Activated CD8-positive, alpha-beta memory T cell treated with anti-CD3 and anti-CD28 coated beads for 36 hours (primary cell): ENCODE measurements at regions not wholly inside any gene's neighbourhood (a gene's known extent, or its start where the extent isn't known, plus 50 kb on each side); places are given as distances from the start of the nearest gene placed in this dataset.

Source experiments
- CTCF ChIA-PET: fragments of 350-600 bp; sonication (Branson Sonifier 250); formaldehyde crosslinking; loops from one replicate; lab custom pipeline; 2021; ENCODE audit warnings: antibody characterized with exemption; lab: Charles Lee
- POLR2A ChIA-PET: fragments of 350-600 bp; sonication (Branson Sonifier 250); formaldehyde crosslinking; loops from one replicate; lab custom pipeline; 2021; ENCODE audit warnings: antibody characterized with exemption; lab: Charles Lee

GRCh38 chr11:107172996-107173395 lies 154.7 kb upstream of the GUCY1A2 start:
- ChIA-PET POLR2A (no interaction called here), CTCF (no interaction called here)

- POLR2A ChIA-PET = no interaction called here
Observed at GRCh38 chr11:107157809-107158187, 139.5 kb upstream of the GUCY1A2 start.

GRCh38 chr11:107157146-107157808 lies 139.0 kb upstream of the GUCY1A2 start:
- POLR2A ChIA-PET = no interaction called here
- CTCF ChIA-PET = no interaction called here

More at GRCh38 chr11:107157809-107158187, 139.5 kb upstream of the GUCY1A2 start:
- CTCF ChIA-PET = no interaction called here

GRCh38 chr11:107151579-107151978 lies 133.3 kb upstream of the GUCY1A2 start:
- ChIA-PET CTCF (no interaction called here), POLR2A (no interaction called here)

- CTCF ChIA-PET = no interaction called here
- POLR2A ChIA-PET = no interaction called here
Observed at GRCh38 chr11:107151158-107151557, 132.9 kb upstream of the GUCY1A2 start.

GRCh38 chr11:107140983-107141382 lies 122.7 kb upstream of the GUCY1A2 start:
- POLR2A ChIA-PET = no interaction called here
- CTCF ChIA-PET = no interaction called here

- ChIA-PET CTCF (no interaction called here), POLR2A (no interaction called here)
Observed at GRCh38 chr11:107139396-107139795, 121.1 kb upstream of the GUCY1A2 start.

- POLR2A ChIA-PET = no interaction called here
- CTCF ChIA-PET = no interaction called here
Observed at GRCh38 chr11:107136892-107137291, 118.6 kb upstream of the GUCY1A2 start.

GRCh38 chr11:107131756-107132155 lies 113.5 kb upstream of the GUCY1A2 start:
- CTCF ChIA-PET = no interaction called here
- POLR2A ChIA-PET = no interaction called here

GRCh38 chr11:107123022-107123421 lies 104.7 kb upstream of the GUCY1A2 start:
- ChIA-PET CTCF (no interaction called here), POLR2A (no interaction called here)

GRCh38 chr11:107118025-107118720 lies 99.9 kb upstream of the GUCY1A2 start:
- POLR2A ChIA-PET = no interaction called here
- CTCF ChIA-PET = no interaction called here

- POLR2A ChIA-PET = no interaction called here
- CTCF ChIA-PET = no interaction called here
Observed at GRCh38 chr11:107116358-107116757, 98.1 kb upstream of the GUCY1A2 start.

GRCh38 chr11:107102692-107103477 lies 84.6 kb upstream of the GUCY1A2 start:
- ChIA-PET POLR2A (no interaction called here), CTCF (no interaction called here)

- ChIA-PET CTCF (no interaction called here), POLR2A (no interaction called here)
Observed at GRCh38 chr11:107092667-107093066, 74.4 kb upstream of the GUCY1A2 start.

- POLR2A ChIA-PET = no interaction called here
- CTCF ChIA-PET = no interaction called here
Observed at GRCh38 chr11:107078375-107078774, 60.1 kb upstream of the GUCY1A2 start.

GRCh38 chr11:107076832-107077231 lies 58.6 kb upstream of the GUCY1A2 start:
- POLR2A ChIA-PET = no interaction called here
- CTCF ChIA-PET = no interaction called here

- POLR2A ChIA-PET = no interaction called here
- CTCF ChIA-PET = no interaction called here
Observed at GRCh38 chr11:107071129-107071528, 52.9 kb upstream of the GUCY1A2 start.
